ENCODE measurements at regions not wholly inside any gene's neighbourhood (a gene's known extent, or its start where the extent isn't known, plus 50 kb on each side); places are given as distances from the start of the nearest gene placed in this dataset.
"Not testable (repeated sequence)": the region's sequence is repeated elsewhere in the genome, so short reads cannot be mapped to it uniquely, and the experiment has no call there.

GRCh38 chr6:144634371-144634770, 349.2 kb downstream of the UTRN start:
- DNase-seq (ENCODE audit: extremely low spot score, insufficient read length, low read depth) (no peak), FAIRE-seq (no peak)

- DNase-seq (ENCODE audit: extremely low spot score, insufficient read length, low read depth) = no peak
- no peak for FAIRE-seq
These were observed 349.9 kb downstream of the UTRN start for GRCh38 chr6:144635051-144635450.

- DNase-seq (ENCODE audit: extremely low spot score, insufficient read length, low read depth); FAIRE-seq: not testable (repeated sequence)
These were observed 350.9 kb downstream of the UTRN start for GRCh38 chr6:144636025-144636424.

GRCh38 chr6:144637541-144637940, 352.4 kb downstream of the UTRN start:
- no peak for DNase-seq (ENCODE audit: extremely low spot score, insufficient read length, low read depth)
- FAIRE-seq = no peak

- no peak for DNase-seq (ENCODE audit: extremely low spot score, insufficient read length, low read depth)
- no peak for FAIRE-seq
These were observed 354.5 kb downstream of the UTRN start for GRCh38 chr6:144639654-144640053.

GRCh38 chr6:144641286-144641685, 356.2 kb downstream of the UTRN start:
- FAIRE-seq (no peak), DNase-seq (ENCODE audit: extremely low spot score, insufficient read length, low read depth) (no peak)

GRCh38 chr6:144644776-144645175, 359.6 kb downstream of the UTRN start:
- no peak for DNase-seq (ENCODE audit: extremely low spot score, insufficient read length, low read depth)
- no peak for FAIRE-seq

GRCh38 chr6:144646093-144647056, 361.2 kb downstream of the UTRN start:
- FAIRE-seq (no peak), DNase-seq (ENCODE audit: extremely low spot score, insufficient read length, low read depth) (no peak)

GRCh38 chr6:144647406-144647964, 362.4 kb downstream of the UTRN start:
- FAIRE-seq = no peak

GRCh38 chr6:144647971-144648651, 363.0 kb downstream of the UTRN start:
- no peak for FAIRE-seq
- DNase-seq (ENCODE audit: extremely low spot score, insufficient read length, low read depth) = no peak

More at GRCh38 chr6:144647406-144647964, 362.4 kb downstream of the UTRN start:
- DNase-seq (ENCODE audit: extremely low spot score, insufficient read length, low read depth) = no peak

- no peak for DNase-seq (ENCODE audit: extremely low spot score, insufficient read length, low read depth)
- no peak for FAIRE-seq
These were observed 363.9 kb downstream of the UTRN start for GRCh38 chr6:144649085-144649484.

- no peak for FAIRE-seq
- DNase-seq (ENCODE audit: extremely low spot score, insufficient read length, low read depth) = no peak
These were observed 366.1 kb downstream of the UTRN start for GRCh38 chr6:144651234-144651633.

GRCh38 chr6:144652292-144652891, 367.3 kb downstream of the UTRN start:
- FAIRE-seq = no peak
- DNase-seq (ENCODE audit: extremely low spot score, insufficient read length, low read depth) = no peak

- no peak for DNase-seq (ENCODE audit: extremely low spot score, insufficient read length, low read depth)
These were observed 368.9 kb downstream of the UTRN start for GRCh38 chr6:144653885-144654505.

GRCh38 chr6:144654506-144654905, 369.4 kb downstream of the UTRN start:
- FAIRE-seq (no peak), DNase-seq (ENCODE audit: extremely low spot score, insufficient read length, low read depth) (no peak)

More at GRCh38 chr6:144653885-144654505, 368.9 kb downstream of the UTRN start:
- peak; percentile 92 for FAIRE-seq

- FAIRE-seq (no peak), DNase-seq (ENCODE audit: extremely low spot score, insufficient read length, low read depth) (no peak)
These were observed 370.2 kb downstream of the UTRN start for GRCh38 chr6:144655376-144655775.

- no peak for FAIRE-seq
- no peak for DNase-seq (ENCODE audit: extremely low spot score, insufficient read length, low read depth)
These were observed 372.6 kb downstream of the UTRN start for GRCh38 chr6:144657691-144658090.

- DNase-seq (ENCODE audit: extremely low spot score, insufficient read length, low read depth) (no peak), FAIRE-seq (peak; percentile 68)
These were observed 374.4 kb downstream of the UTRN start for GRCh38 chr6:144659202-144660182.
